ENCODE measurements at regions not wholly inside any gene's neighbourhood (a gene's known extent, or its start where the extent isn't known, plus 50 kb on each side); places are given as distances from the start of the nearest gene placed in this dataset.

- TF ChIP-seq CTCF (IDR thresholded peaks at IDR 0.05) (no peak), EP300 (IDR thresholded peaks at IDR 0.05) (no peak), POLR2A (IDR thresholded peaks at IDR 0.05) (no peak), POLR2AphosphoS5 (IDR thresholded peaks at IDR 0.05) (no peak)
Observed at GRCh38 chr20:40307997-40308396, 381.0 kb downstream of the MAFB start.

All from stomach (tissue), 4 donors.